HEK293 (cell line): ENCODE measurements at regions not wholly inside any gene's neighbourhood (a gene's known extent, or its start where the extent isn't known, plus 50 kb on each side); places are given as distances from the start of the nearest gene placed in this dataset.

Experiments
- CTCF ChIA-PET: fragments of 350-600 bp; formaldehyde crosslinking; extraction: SDS; loops from one replicate; lab custom pipeline; 2021; ENCODE audit warnings: antibody characterized with exemption; lab: Yijun Ruan, JAX
- POLR2A ChIA-PET: fragments of 300-600 bp; formaldehyde crosslinking; extraction: SDS; loops from one replicate; lab custom pipeline; 2020; ENCODE audit warnings: antibody characterized with exemption, inconsistent platforms; lab: Yijun Ruan, JAX
- H3K27ac ChIP-seq: fragments of 200-500 bp; sonication (Bioruptor generic); 2 replicates; pipeline ENCODE4 v1.5.1; 2014; ENCODE audit warnings: low read depth, low read length, control low read depth, inconsistent platforms; ENCODE audit errors: extremely low read depth
- H3K36me3 ChIP-seq, 2 experiments: fragments of 200-500 bp in 1 of 2; sonication (Bioruptor generic) in 1 of 2; 1 replicate in 1 of 2; 2 replicates in 1 of 2; pipeline ENCODE4 v1.5.1; 2014 to 2017; ENCODE audit warnings: inconsistent platforms in 2 of 2, low read length in 2 of 2; ENCODE audit not compliant: control insufficient read depth in 2 of 2, insufficient read depth in 1 of 2
- H3K4me1 ChIP-seq: fragments of 200-500 bp; sonication (Bioruptor generic); 2 replicates; pipeline ENCODE4 v1.5.1; 2014; ENCODE audit warnings: mild to moderate bottlenecking, low read length, inconsistent platforms; ENCODE audit not compliant: control insufficient read depth, insufficient read depth
- H3K4me3 ChIP-seq: 2 replicates; pipeline ENCODE4 v1.5.1; 2011; ENCODE audit warnings: low read depth, mild to moderate bottlenecking, control low read depth, low read length, moderate library complexity
- H3K9me3 ChIP-seq: fragments of 200-500 bp; sonication (Bioruptor generic); 2 replicates; pipeline ENCODE4 v1.5.1; 2014; ENCODE audit warnings: low read depth, low read length, inconsistent platforms; ENCODE audit not compliant: control insufficient read depth, insufficient read depth
- BCL11B ChIP-seq: fragments of 450-650 bp; formaldehyde crosslinking; IDR thresholded peaks from 2 replicates; pipeline ENCODE4 v1.5.1; 2016; ENCODE audit warnings: low read depth, missing biosample characterization, missing genetic modification characterization
- GLI4 ChIP-seq: fragments of 450-650 bp; formaldehyde crosslinking; IDR thresholded peaks from 2 replicates; pipeline ENCODE4 v1.5.1; 2016; ENCODE audit warnings: missing biosample characterization, missing genetic modification characterization
- KLF1 ChIP-seq: fragments of 450-650 bp; formaldehyde crosslinking; IDR thresholded peaks from 2 replicates; pipeline ENCODE4 v1.5.1; 2016; ENCODE audit warnings: missing biosample characterization, missing genetic modification characterization
- MYNN ChIP-seq: fragments of 450-650 bp; formaldehyde crosslinking; IDR thresholded peaks from 2 replicates; pipeline ENCODE4 v1.5.1; 2016; ENCODE audit warnings: missing biosample characterization, missing genetic modification characterization, borderline replicate concordance
- SALL2 ChIP-seq: fragments of 450-650 bp; formaldehyde crosslinking; IDR thresholded peaks from 2 replicates; pipeline ENCODE4 v1.5.0; 2017; ENCODE audit warnings: missing biosample characterization, mild to moderate bottlenecking, missing genetic modification characterization, borderline replicate concordance
- SETDB1 ChIP-seq: IDR thresholded peaks from one replicate; pipeline ENCODE4 v1.6.1; 2017; ENCODE audit warnings: mild to moderate bottlenecking, low read length, moderate library complexity, mixed read lengths; ENCODE audit not compliant: insufficient read length
- SP3 ChIP-seq: fragments of 450-650 bp; formaldehyde crosslinking; IDR thresholded peaks from 2 replicates; pipeline ENCODE4 v1.5.1; 2016; ENCODE audit warnings: missing biosample characterization, missing genetic modification characterization
- ZIC2 ChIP-seq: fragments of 450-650 bp; formaldehyde crosslinking; IDR thresholded peaks from 2 replicates; pipeline ENCODE4 v1.5.1; 2016; ENCODE audit warnings: missing biosample characterization, missing genetic modification characterization
- ZNF155 ChIP-seq: fragments of 450-650 bp; formaldehyde crosslinking; IDR thresholded peaks from 2 replicates; pipeline ENCODE4 v1.5.1; 2016; ENCODE audit warnings: missing biosample characterization, missing genetic modification characterization
- ZNF221 ChIP-seq: fragments of 450-650 bp; formaldehyde crosslinking; IDR thresholded peaks from 2 replicates; pipeline ENCODE4 v1.5.1; 2017; ENCODE audit warnings: missing biosample characterization, missing genetic modification characterization, borderline replicate concordance
- ZNF311 ChIP-seq: fragments of 450-650 bp; formaldehyde crosslinking; IDR thresholded peaks from 2 replicates; pipeline ENCODE4 v1.5.1; 2017; ENCODE audit warnings: missing biosample characterization, missing genetic modification characterization, borderline replicate concordance
- ZNF354C ChIP-seq: fragments of 450-650 bp; formaldehyde crosslinking; IDR thresholded peaks from 2 replicates; pipeline ENCODE4 v1.5.1; 2016; ENCODE audit warnings: missing biosample characterization, missing genetic modification characterization, low read depth, borderline replicate concordance
- ZNF366 ChIP-seq: fragments of 450-650 bp; formaldehyde crosslinking; conservative IDR thresholded peaks from 2 replicates; pipeline ENCODE4 v1.5.1; 2016; ENCODE audit warnings: missing biosample characterization, missing genetic modification characterization
- ZNF510 ChIP-seq: fragments of 450-650 bp; formaldehyde crosslinking; IDR thresholded peaks from 2 replicates; pipeline ENCODE4 v1.5.1; 2018; ENCODE audit warnings: mild to moderate bottlenecking, missing genetic modification characterization, missing biosample characterization; ENCODE audit not compliant: insufficient replicate concordance
- ZNF529 ChIP-seq: fragments of 450-650 bp; formaldehyde crosslinking; IDR thresholded peaks from 2 replicates; pipeline ENCODE4 v1.5.1; 2017; ENCODE audit warnings: missing genetic modification characterization, missing biosample characterization; ENCODE audit not compliant: insufficient replicate concordance
- ZNF571 ChIP-seq: fragments of 450-650 bp; formaldehyde crosslinking; IDR thresholded peaks from 2 replicates; pipeline ENCODE4 v1.5.0; 2017; ENCODE audit warnings: missing biosample characterization, missing genetic modification characterization
- ZNF626 ChIP-seq: fragments of 450-650 bp; sonication (Bioruptor Pico); formaldehyde crosslinking; IDR thresholded peaks from 2 replicates; pipeline ENCODE4 v1.5.1; 2018; ENCODE audit warnings: missing biosample characterization, missing genetic modification characterization, inconsistent platforms
- ZNF707 ChIP-seq: fragments of 450-650 bp; formaldehyde crosslinking; IDR thresholded peaks from 2 replicates; pipeline ENCODE4 v1.5.1; 2016; ENCODE audit warnings: missing biosample characterization, missing genetic modification characterization
- ZNF747 ChIP-seq: fragments of 450-650 bp; formaldehyde crosslinking; IDR thresholded peaks from 2 replicates; pipeline ENCODE4 v1.5.1; 2016; ENCODE audit warnings: missing biosample characterization, missing genetic modification characterization
- ZNF76 ChIP-seq: fragments of 450-650 bp; formaldehyde crosslinking; IDR thresholded peaks from 2 replicates; pipeline ENCODE4; 2016; ENCODE audit warnings: low read depth, missing biosample characterization, missing genetic modification characterization, borderline replicate concordance
- ZNF785 ChIP-seq: fragments of 450-650 bp; formaldehyde crosslinking; IDR thresholded peaks from 2 replicates; pipeline ENCODE4 v1.5.1; 2016; ENCODE audit warnings: missing biosample characterization, missing genetic modification characterization
- ZSCAN16 ChIP-seq: fragments of 450-650 bp; formaldehyde crosslinking; IDR thresholded peaks from 2 replicates; pipeline ENCODE4 v1.5.1; 2016; ENCODE audit warnings: missing biosample characterization, missing genetic modification characterization
- TF ChIP-seq, protein P1 (sequence below): fragments of 450-650 bp; formaldehyde crosslinking; IDR thresholded peaks from 2 replicates; pipeline ENCODE4 v1.5.1; 2016; ENCODE audit warnings: missing biosample characterization, missing genetic modification characterization
- TF ChIP-seq, protein P2 (sequence below): fragments of 450-650 bp; formaldehyde crosslinking; IDR thresholded peaks from 2 replicates; pipeline ENCODE4 v1.5.1; 2017; ENCODE audit warnings: missing biosample characterization, missing genetic modification characterization
- TF ChIP-seq, protein P3 (sequence below): fragments of 450-650 bp; formaldehyde crosslinking; IDR thresholded peaks from 2 replicates; pipeline ENCODE4 v1.5.1; 2016; ENCODE audit warnings: missing biosample characterization, missing genetic modification characterization
- TF ChIP-seq, protein P4 (sequence below): fragments of 450-650 bp; formaldehyde crosslinking; IDR thresholded peaks from 2 replicates; pipeline ENCODE4 v1.5.1; 2016; ENCODE audit warnings: missing biosample characterization, missing genetic modification characterization

DNA sequence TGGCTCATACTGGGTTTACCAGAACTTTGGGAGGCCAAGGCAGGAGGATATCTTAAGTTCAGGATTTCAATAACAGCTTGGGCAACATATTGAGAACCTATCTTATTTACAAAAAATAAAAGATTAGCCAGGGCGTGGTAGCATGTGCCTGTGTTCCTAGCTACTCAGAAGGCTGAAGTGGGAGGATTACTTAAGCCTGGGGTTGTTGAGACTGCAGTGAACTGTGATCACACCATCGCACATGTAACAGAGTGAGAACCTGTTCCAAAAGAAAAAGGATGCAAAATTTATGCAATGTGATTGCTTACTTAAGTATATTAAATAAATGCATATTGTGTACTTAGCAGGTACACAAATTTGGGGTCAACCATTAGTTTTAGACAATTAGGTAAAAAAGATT is 768.9 kb upstream of the CDH7 start:
- CTCF ChIA-PET: no interaction called here
- POLR2A ChIA-PET: no interaction called here
- no peak for TF ChIP-seq ZNF510 (tag by site-specific recombination)
- TF ChIP-seq ZIC2 (tag by site-specific recombination): no peak
- no peak for TF ChIP-seq ZNF707
- no peak for TF ChIP-seq ZNF354C
- no peak for TF ChIP-seq GLI4 (tag by site-specific recombination)
- TF ChIP-seq ZNF626 (tag by site-specific recombination): no peak
- TF ChIP-seq ZNF76 (tag by site-specific recombination): no peak
- no peak for TF ChIP-seq MYNN
- no peak for TF ChIP-seq ZNF311 (tag by site-specific recombination)
- TF ChIP-seq ZNF571: no peak
- TF ChIP-seq ZNF747 (tag by site-specific recombination): no peak
- TF ChIP-seq ZNF221: no peak
- no peak for TF ChIP-seq ZSCAN16 (tag by site-specific recombination)
- no peak for TF ChIP-seq ZNF155 (tag by site-specific recombination)
- H3K4me1 ChIP-seq: no peaks in the 10 kb centered on the region
- no peak overlapping the region for H3K27ac ChIP-seq
- H3K36me3 ChIP-seq: no peaks in the 10 kb centered on the region
- H3K9me3 ChIP-seq: no peaks in the 10 kb centered on the region
- no peak overlapping the region for H3K4me3 ChIP-seq

DNA sequence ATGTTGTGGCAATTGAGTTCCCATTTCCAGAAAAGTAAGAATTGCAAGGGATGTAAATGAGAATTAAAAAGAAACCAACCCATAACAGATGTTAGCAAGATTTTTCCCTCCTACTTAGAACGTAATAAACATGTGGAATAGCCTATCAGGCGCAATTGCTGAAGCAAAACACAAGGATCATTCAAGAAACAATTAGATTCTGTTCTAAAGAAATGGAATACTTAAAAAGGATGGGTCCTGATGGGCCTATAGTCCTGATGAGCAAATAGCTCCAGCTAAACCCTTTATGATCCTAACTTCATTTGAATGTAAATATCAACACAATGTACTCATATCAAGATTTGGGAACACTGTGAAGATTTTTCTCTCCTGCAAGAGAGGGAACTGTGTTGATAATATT is 771.0 kb upstream of the CDH7 start:
- Histone ChIP-seq H3K9me3 (no peaks in the 10 kb centered on the region), H3K36me3 (no peaks in the 10 kb centered on the region), H3K4me1 (no peaks in the 10 kb centered on the region), H3K4me3 (no peak overlapping the region), H3K27ac (no peak overlapping the region)
- CTCF ChIA-PET: no interaction called here
- POLR2A ChIA-PET: no interaction called here
- TF ChIP-seq ZNF529 (tag by site-specific recombination) (no peak), SETDB1 (no peak), KLF1 (tag by site-specific recombination) (no peak), ZNF785 (tag by site-specific recombination) (no peak), BCL11B (tag by site-specific recombination) (no peak), SALL2 (tag by site-specific recombination) (no peak), ZNF221 (no peak), SP3 (tag by site-specific recombination) (no peak), ZNF366 (no peak), ZNF311 (tag by site-specific recombination) (no peak)
- TF ChIP-seq, protein P1, sequence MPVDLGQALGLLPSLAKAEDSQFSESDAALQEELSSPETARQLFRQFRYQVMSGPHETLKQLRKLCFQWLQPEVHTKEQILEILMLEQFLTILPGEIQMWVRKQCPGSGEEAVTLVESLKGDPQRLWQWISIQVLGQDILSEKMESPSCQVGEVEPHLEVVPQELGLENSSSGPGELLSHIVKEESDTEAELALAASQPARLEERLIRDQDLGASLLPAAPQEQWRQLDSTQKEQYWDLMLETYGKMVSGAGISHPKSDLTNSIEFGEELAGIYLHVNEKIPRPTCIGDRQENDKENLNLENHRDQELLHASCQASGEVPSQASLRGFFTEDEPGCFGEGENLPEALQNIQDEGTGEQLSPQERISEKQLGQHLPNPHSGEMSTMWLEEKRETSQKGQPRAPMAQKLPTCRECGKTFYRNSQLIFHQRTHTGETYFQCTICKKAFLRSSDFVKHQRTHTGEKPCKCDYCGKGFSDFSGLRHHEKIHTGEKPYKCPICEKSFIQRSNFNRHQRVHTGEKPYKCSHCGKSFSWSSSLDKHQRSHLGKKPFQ (tag by site-specific recombination): no peak
- TF ChIP-seq, protein P2, sequence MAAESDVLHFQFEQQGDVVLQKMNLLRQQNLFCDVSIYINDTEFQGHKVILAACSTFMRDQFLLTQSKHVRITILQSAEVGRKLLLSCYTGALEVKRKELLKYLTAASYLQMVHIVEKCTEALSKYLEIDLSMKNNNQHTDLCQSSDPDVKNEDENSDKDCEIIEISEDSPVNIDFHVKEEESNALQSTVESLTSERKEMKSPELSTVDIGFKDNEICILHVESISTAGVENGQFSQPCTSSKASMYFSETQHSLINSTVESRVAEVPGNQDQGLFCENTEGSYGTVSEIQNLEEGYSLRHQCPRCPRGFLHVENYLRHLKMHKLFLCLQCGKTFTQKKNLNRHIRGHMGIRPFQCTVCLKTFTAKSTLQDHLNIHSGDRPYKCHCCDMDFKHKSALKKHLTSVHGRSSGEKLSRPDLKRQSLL (tag by site-specific recombination): no peak
- TF ChIP-seq, protein P3, sequence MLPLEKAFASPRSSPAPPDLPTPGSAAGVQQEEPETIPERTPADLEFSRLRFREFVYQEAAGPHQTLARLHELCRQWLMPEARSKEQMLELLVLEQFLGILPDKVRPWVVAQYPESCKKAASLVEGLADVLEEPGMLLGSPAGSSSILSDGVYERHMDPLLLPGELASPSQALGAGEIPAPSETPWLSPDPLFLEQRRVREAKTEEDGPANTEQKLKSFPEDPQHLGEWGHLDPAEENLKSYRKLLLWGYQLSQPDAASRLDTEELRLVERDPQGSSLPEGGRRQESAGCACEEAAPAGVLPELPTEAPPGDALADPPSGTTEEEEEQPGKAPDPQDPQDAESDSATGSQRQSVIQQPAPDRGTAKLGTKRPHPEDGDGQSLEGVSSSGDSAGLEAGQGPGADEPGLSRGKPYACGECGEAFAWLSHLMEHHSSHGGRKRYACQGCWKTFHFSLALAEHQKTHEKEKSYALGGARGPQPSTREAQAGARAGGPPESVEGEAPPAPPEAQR: no peak
- TF ChIP-seq, protein P4, sequence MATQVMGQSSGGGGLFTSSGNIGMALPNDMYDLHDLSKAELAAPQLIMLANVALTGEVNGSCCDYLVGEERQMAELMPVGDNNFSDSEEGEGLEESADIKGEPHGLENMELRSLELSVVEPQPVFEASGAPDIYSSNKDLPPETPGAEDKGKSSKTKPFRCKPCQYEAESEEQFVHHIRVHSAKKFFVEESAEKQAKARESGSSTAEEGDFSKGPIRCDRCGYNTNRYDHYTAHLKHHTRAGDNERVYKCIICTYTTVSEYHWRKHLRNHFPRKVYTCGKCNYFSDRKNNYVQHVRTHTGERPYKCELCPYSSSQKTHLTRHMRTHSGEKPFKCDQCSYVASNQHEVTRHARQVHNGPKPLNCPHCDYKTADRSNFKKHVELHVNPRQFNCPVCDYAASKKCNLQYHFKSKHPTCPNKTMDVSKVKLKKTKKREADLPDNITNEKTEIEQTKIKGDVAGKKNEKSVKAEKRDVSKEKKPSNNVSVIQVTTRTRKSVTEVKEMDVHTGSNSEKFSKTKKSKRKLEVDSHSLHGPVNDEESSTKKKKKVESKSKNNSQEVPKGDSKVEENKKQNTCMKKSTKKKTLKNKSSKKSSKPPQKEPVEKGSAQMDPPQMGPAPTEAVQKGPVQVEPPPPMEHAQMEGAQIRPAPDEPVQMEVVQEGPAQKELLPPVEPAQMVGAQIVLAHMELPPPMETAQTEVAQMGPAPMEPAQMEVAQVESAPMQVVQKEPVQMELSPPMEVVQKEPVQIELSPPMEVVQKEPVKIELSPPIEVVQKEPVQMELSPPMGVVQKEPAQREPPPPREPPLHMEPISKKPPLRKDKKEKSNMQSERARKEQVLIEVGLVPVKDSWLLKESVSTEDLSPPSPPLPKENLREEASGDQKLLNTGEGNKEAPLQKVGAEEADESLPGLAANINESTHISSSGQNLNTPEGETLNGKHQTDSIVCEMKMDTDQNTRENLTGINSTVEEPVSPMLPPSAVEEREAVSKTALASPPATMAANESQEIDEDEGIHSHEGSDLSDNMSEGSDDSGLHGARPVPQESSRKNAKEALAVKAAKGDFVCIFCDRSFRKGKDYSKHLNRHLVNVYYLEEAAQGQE (tag by site-specific recombination): no peak
